HG03097 (cell line): ENCODE measurements at regions not wholly inside any gene's neighbourhood (a gene's known extent, or its start where the extent isn't known, plus 50 kb on each side); places are given as distances from the start of the nearest gene placed in this dataset.
"Not testable (repeated sequence)": the region's sequence is repeated elsewhere in the genome, so short reads cannot be mapped to it uniquely, and the experiment has no call there.

Experiments used
- ATAC-seq: cut with Tn5 transposase; IDR thresholded peaks from one replicate; pipeline ENCODE4 v1.9.1; 2021; ENCODE audit not compliant: unreplicated experiment, low FRiP score

- ATAC-seq: no peak
Observed at GRCh38 chr7:131941291-131941690, 384.9 kb upstream of the PODXL start.

GRCh38 chr7:131940621-131941165 is 384.3 kb upstream of the PODXL start:
- no peak for ATAC-seq

- not testable (repeated sequence) for ATAC-seq
Observed at GRCh38 chr7:131938788-131939187, 382.4 kb upstream of the PODXL start.

- ATAC-seq: no peak
Observed at GRCh38 chr7:131937868-131938267, 381.4 kb upstream of the PODXL start.

GRCh38 chr7:131935180-131935579 is 378.8 kb upstream of the PODXL start:
- ATAC-seq: no peak

- ATAC-seq: no peak
Observed at GRCh38 chr7:131934452-131934851, 378.0 kb upstream of the PODXL start.

GRCh38 chr7:131933751-131934289 is 377.4 kb upstream of the PODXL start:
- no peak for ATAC-seq

GRCh38 chr7:131933219-131933618 is 376.8 kb upstream of the PODXL start:
- ATAC-seq: not testable (repeated sequence)

GRCh38 chr7:131932271-131932670 is 375.8 kb upstream of the PODXL start:
- ATAC-seq: no peak

GRCh38 chr7:131931370-131931769 is 374.9 kb upstream of the PODXL start:
- ATAC-seq: no peak

GRCh38 chr7:131929632-131930031 is 373.2 kb upstream of the PODXL start:
- ATAC-seq: no peak

GRCh38 chr7:131927770-131928423 is 371.5 kb upstream of the PODXL start:
- ATAC-seq: no peak

GRCh38 chr7:131925636-131926035 is 369.2 kb upstream of the PODXL start:
- ATAC-seq: no peak

GRCh38 chr7:131924857-131925256 is 368.4 kb upstream of the PODXL start:
- no peak for ATAC-seq

GRCh38 chr7:131922948-131923347 is 366.5 kb upstream of the PODXL start:
- ATAC-seq: not testable (repeated sequence)

GRCh38 chr7:131921016-131921415 is 364.6 kb upstream of the PODXL start:
- ATAC-seq: no peak

- no peak for ATAC-seq
Observed at GRCh38 chr7:131919920-131920709, 363.7 kb upstream of the PODXL start.

GRCh38 chr7:131911112-131911511 is 354.7 kb upstream of the PODXL start:
- ATAC-seq: no peak

GRCh38 chr7:131909151-131909768 is 352.8 kb upstream of the PODXL start:
- ATAC-seq: no peak

GRCh38 chr7:131908714-131909113 is 352.3 kb upstream of the PODXL start:
- ATAC-seq: no peak

- no peak for ATAC-seq
Observed at GRCh38 chr7:131905471-131905973, 349.1 kb upstream of the PODXL start.
